HepG2 (cell line): ENCODE measurements at regions not wholly inside any gene's neighbourhood (a gene's known extent, or its start where the extent isn't known, plus 50 kb on each side); places are given as distances from the start of the nearest gene placed in this dataset.

Source experiments
- HOXA7 ChIP-seq: sonication (generic); formaldehyde crosslinking; IDR thresholded peaks from 2 replicates; pipeline ENCODE4 v1.8.1; 2022; ENCODE audit warnings: mild to moderate bottlenecking, missing genetic modification reagents, moderate library complexity
- JUNB ChIP-seq: sonication (generic); formaldehyde crosslinking; IDR thresholded peaks from 2 replicates; pipeline ENCODE4 v1.8.0; 2022; ENCODE audit warnings: missing genetic modification reagents, mild to moderate bottlenecking, borderline replicate concordance
- RAD51 ChIP-seq: fragments of 450-650 bp; IDR thresholded peaks from 2 replicates; pipeline ENCODE4 v1.6.1; 2016; ENCODE audit warnings: borderline replicate concordance
- ZNF674 ChIP-seq: sonication (generic); formaldehyde crosslinking; IDR thresholded peaks from 2 replicates; pipeline ENCODE4 v1.5.0; 2020; ENCODE audit warnings: low read depth, mild to moderate bottlenecking, missing genetic modification reagents
- TF ChIP-seq, protein P1 (sequence below): sonication (generic); formaldehyde crosslinking; IDR thresholded peaks from 2 replicates; pipeline ENCODE4 v1.9.0; 2022; ENCODE audit warnings: missing genetic modification reagents, mild to moderate bottlenecking, borderline replicate concordance
- TF ChIP-seq, protein P2 (sequence below): sonication (generic); formaldehyde crosslinking; IDR thresholded peaks from 2 replicates; pipeline ENCODE4 v1.5.0; 2020; ENCODE audit warnings: mild to moderate bottlenecking, missing genetic modification reagents, moderate library complexity
- TF ChIP-seq, protein P3 (sequence below): sonication (generic); formaldehyde crosslinking; IDR thresholded peaks from 2 replicates; pipeline ENCODE4 v1.5.1; 2020; ENCODE audit warnings: mild to moderate bottlenecking, moderate library complexity, missing genetic modification reagents
- TF ChIP-seq, protein P4 (sequence below): conservative IDR thresholded peaks from 2 replicates; pipeline ENCODE4 v1.6.1; 2018; ENCODE audit warnings: missing genetic modification reagents

DNA sequence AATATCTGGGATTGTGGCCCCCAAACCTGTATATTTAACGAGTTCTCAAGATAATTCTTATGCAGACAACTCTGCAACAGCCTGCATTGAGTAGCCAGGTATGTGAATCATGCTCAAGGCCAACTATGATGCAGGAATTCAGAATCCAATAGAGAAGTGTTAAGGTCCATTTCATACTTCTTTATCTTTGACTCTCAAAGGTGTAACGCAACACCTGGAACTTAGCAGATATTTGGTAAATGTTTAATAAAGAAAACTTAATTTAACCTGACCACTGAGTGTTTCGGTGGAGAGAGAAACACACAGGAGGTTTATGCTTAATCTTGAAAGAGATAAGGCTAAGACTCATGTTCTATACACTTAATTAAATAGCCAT is 156.5 kb upstream of the PLEKHG7 start:
- TF ChIP-seq ZNF674 (CRISPR knock-in tag) (no peak), JUNB (CRISPR knock-in tag) (no peak), RAD51 (no peak), HOXA7 (CRISPR knock-in tag) (no peak)
- TF ChIP-seq, protein P1, sequence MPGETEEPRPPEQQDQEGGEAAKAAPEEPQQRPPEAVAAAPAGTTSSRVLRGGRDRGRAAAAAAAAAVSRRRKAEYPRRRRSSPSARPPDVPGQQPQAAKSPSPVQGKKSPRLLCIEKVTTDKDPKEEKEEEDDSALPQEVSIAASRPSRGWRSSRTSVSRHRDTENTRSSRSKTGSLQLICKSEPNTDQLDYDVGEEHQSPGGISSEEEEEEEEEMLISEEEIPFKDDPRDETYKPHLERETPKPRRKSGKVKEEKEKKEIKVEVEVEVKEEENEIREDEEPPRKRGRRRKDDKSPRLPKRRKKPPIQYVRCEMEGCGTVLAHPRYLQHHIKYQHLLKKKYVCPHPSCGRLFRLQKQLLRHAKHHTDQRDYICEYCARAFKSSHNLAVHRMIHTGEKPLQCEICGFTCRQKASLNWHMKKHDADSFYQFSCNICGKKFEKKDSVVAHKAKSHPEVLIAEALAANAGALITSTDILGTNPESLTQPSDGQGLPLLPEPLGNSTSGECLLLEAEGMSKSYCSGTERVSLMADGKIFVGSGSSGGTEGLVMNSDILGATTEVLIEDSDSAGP (CRISPR knock-in tag) = no peak
- TF ChIP-seq, protein P2, sequence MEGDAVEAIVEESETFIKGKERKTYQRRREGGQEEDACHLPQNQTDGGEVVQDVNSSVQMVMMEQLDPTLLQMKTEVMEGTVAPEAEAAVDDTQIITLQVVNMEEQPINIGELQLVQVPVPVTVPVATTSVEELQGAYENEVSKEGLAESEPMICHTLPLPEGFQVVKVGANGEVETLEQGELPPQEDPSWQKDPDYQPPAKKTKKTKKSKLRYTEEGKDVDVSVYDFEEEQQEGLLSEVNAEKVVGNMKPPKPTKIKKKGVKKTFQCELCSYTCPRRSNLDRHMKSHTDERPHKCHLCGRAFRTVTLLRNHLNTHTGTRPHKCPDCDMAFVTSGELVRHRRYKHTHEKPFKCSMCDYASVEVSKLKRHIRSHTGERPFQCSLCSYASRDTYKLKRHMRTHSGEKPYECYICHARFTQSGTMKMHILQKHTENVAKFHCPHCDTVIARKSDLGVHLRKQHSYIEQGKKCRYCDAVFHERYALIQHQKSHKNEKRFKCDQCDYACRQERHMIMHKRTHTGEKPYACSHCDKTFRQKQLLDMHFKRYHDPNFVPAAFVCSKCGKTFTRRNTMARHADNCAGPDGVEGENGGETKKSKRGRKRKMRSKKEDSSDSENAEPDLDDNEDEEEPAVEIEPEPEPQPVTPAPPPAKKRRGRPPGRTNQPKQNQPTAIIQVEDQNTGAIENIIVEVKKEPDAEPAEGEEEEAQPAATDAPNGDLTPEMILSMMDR = no peak
- TF ChIP-seq, protein P3, sequence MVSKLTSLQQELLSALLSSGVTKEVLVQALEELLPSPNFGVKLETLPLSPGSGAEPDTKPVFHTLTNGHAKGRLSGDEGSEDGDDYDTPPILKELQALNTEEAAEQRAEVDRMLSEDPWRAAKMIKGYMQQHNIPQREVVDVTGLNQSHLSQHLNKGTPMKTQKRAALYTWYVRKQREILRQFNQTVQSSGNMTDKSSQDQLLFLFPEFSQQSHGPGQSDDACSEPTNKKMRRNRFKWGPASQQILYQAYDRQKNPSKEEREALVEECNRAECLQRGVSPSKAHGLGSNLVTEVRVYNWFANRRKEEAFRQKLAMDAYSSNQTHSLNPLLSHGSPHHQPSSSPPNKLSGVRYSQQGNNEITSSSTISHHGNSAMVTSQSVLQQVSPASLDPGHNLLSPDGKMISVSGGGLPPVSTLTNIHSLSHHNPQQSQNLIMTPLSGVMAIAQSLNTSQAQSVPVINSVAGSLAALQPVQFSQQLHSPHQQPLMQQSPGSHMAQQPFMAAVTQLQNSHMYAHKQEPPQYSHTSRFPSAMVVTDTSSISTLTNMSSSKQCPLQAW = no peak
- TF ChIP-seq, protein P4, sequence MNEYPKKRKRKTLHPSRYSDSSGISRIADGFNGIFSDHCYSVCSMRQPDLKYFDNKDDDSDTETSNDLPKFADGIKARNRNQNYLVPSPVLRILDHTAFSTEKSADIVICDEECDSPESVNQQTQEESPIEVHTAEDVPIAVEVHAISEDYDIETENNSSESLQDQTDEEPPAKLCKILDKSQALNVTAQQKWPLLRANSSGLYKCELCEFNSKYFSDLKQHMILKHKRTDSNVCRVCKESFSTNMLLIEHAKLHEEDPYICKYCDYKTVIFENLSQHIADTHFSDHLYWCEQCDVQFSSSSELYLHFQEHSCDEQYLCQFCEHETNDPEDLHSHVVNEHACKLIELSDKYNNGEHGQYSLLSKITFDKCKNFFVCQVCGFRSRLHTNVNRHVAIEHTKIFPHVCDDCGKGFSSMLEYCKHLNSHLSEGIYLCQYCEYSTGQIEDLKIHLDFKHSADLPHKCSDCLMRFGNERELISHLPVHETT (CRISPR knock-in tag) = no peak
